NCI-H2081 treated with DMSO at 0.1 percent for 48 hours (cell line): ENCODE measurements at regions not wholly inside any gene's neighbourhood (a gene's known extent, or its start where the extent isn't known, plus 50 kb on each side); places are given as distances from the start of the nearest gene placed in this dataset.
"Not testable (repeated sequence)": the region's sequence is repeated elsewhere in the genome, so short reads cannot be mapped to it uniquely, and the experiment has no call there.

Experiments
- DNase-seq: peaks from one replicate; lab custom pipeline; 2025; lab: John Stamatoyannopoulos, UW

- no peak for DNase-seq
These were observed 199.9 kb downstream of the IGLL1 start for GRCh38 chr22:23380230-23380573.

DNA sequence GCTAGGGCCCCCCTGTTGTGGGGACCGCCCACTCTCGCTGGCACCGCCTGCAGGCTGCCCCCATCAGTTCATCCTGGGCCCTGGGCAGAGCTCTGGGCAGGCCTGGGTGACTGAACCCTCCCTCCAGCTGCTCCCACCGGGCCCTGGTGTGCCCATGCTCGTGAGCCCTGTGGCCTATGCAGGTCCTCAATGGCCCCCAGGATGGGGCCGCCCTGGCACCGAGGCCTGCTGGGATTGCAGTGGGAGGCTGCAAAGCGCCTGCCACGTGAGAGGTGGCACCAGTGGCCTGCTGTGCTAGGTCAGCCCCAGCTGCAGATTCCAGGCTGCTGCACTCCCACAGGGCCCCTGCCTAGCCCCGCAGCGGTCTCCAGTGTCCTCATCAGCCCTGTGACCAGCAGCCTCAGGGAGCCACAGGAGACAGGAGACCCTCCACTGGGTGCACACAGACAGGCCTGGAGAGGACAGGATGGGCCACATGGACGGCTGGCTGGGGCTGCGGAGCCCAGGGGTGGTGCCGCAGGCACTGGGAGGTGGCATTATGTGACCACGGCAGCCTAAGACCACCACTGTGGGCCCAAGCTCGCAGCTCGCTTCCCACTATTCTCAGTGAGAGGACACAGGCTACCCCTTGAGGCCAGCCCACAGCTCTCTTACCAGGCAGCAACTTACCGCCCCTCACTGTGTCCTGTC is 199.4 kb downstream of the BCR start:
- DNase-seq = not testable (repeated sequence)

DNA sequence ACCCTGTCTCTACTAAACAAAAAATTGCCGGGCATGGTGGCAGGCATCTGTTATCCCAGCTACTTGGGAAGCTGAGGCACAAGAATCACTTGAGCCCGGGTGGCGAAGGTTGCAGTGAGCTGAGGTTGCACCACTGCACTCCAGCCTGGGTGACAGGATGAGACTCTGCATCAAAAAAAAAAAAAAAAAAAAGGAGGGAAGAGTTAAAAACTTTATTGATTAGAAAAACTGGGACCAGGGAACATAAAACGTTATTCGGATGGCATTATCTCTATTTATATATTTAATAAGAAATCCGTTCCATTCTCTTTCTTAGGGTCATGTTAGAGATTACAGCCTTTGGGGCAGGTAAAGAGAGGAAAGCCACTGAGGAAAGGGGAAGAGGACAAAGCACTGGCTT is 197.5 kb downstream of the BCR start:
- DNase-seq = no peak

- no peak for DNase-seq
These were observed 195.9 kb downstream of the BCR start for GRCh38 chr22:23376256-23376655.

DNA sequence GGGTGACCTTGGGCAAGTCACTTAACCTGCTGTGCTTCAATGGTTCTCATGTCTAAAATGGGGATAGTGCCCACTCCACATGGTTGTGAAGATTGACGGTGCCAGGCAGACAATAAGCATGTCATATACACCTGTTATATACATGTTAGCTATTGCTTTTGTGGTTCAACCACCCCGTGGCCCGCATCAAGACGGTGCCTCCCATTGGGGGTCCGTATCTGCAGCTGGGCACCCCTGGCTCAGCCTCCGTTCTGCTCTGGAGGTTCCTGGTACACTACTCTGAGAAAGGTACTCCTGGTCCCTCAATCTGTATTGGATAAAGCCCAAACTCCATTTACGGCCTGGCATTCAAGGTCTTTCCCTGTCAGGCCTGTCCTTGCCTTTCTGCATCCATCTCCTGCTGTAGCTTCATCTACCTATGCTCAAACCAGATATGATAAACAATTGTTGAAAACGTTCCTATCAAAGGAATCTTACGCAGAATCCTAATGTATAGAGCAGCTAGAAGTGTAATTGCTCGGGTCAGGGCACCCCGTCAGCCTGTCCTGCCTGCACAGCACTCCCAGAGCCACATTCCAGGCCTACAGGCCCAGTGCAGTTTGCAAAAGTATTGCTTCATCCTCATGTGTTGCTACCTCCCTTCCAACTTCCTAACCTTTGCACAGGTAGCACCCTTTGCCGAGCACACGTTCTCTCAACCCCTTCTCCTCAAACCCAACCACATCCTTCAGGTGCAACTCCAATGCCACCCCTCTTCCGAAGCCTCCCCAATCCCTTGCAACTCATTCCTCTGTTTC is 194.9 kb downstream of the BCR start:
- DNase-seq = no peak

GRCh38 chr22:23373601-23374000 is 193.3 kb downstream of the BCR start:
- DNase-seq = no peak

GRCh38 chr22:23370251-23370650 is 189.9 kb downstream of the BCR start:
- no peak for DNase-seq

DNA sequence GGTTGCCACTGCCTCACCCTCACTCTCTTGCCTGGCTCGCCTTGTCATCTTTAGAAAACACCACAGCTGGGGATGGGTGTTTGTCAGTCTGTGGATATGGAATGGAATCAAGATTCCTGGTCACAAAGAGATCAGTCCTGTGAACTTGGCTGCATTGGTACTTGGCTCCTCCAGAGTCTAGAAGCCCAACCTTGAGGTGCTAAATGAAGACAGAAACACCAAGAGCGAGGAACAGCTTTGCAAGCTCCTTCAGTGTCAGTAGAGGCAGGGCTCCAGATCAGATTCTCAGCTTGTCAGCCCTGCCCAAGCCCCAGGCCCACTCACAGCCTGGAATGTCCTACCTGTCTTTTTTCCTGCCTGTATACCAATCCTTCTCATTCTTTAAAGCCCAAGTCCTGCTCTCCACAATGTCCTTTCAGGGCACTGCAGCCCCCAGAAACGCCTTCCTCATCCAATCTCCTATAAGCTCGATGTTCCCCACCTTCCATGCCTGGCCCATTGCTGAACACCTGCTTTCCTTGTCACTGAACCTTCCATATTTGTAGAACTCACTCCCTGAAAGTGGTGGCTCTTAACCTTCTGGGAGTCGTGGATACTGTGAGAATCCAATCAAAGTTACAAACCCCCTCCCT is 188.9 kb downstream of the BCR start:
- no peak for DNase-seq
